Heart right ventricle (tissue), 16 donors: ENCODE measurements at regions not wholly inside any gene's neighbourhood (a gene's known extent, or its start where the extent isn't known, plus 50 kb on each side); places are given as distances from the start of the nearest gene placed in this dataset.

Source experiments
- ATAC-seq, 8 donors: fragments of 200-7000 bp; cut with Tn5 transposase; one replicate each; pipeline ENCODE4 v1.9.1; 2020; ENCODE audit warnings: mild to moderate bottlenecking in 8 of 8, moderate library complexity in 8 of 8, moderate number of reproducible peaks in 1 of 8
- DNase-seq, 2 donors: peaks; one replicate each; pipeline ENCODE4 v3.0.0-alpha.2; 2020
- H3K27ac ChIP-seq, 10 donors: fragments of 200-600 bp; sonication (generic) in 2 of 10; one replicate each; pipeline versions ENCODE4 v1.5.0 to v1.8.0; 2020 to 2022; ENCODE audit warnings: mild to moderate bottlenecking in 3 of 10
- H3K27me3 ChIP-seq, 7 donors: fragments of 200-600 bp; one replicate each; pipeline ENCODE4 v1.8.0; 2021 to 2022; ENCODE audit warnings: mild to moderate bottlenecking in 2 of 7
- H3K36me3 ChIP-seq, 9 donors: fragments of 200-600 bp; sonication (generic) in 1 of 9; one replicate each; pipeline versions ENCODE4 v1.5.0 to v1.8.0; 2020 to 2022; ENCODE audit warnings: mild to moderate bottlenecking in 2 of 9
- H3K4me1 ChIP-seq, 9 donors: fragments of 200-600 bp; sonication (generic) in 1 of 9; one replicate each; pipeline versions ENCODE4 v1.5.0 to v1.8.0; 2020 to 2022; ENCODE audit warnings: mild to moderate bottlenecking in 4 of 9
- H3K4me3 ChIP-seq, 10 donors: fragments of 200-600 bp; sonication (generic) in 2 of 10; one replicate each; pipeline versions ENCODE4 v1.5.0 to v1.8.0; 2020 to 2022; ENCODE audit warnings: mild to moderate bottlenecking in 7 of 10, moderate library complexity in 2 of 10
- H3K9me3 ChIP-seq, 11 donors: fragments of 200-600 bp in 10 of 11; sonication (generic) in 2 of 11; one replicate each; pipeline versions ENCODE4 v1.5.0 to v1.8.0; 2013 to 2022; ENCODE audit warnings: mild to moderate bottlenecking in 2 of 11, control low read depth in 1 of 11, moderate library complexity in 1 of 11
- CTCF ChIP-seq, 9 donors: fragments of 200-600 bp; sonication (generic) in 2 of 9; IDR thresholded peaks; one replicate each; pipeline versions ENCODE4 v1.5.0 to v1.8.0; 2021 to 2022; ENCODE audit warnings: antibody characterized with exemption in 9 of 9, mild to moderate bottlenecking in 5 of 9, moderate library complexity in 1 of 9
- WGBS, 2 donors: extraction: QIAGEN DNeasy Blood & Tissue Kit; methylation state at CpG; one replicate each; pipeline ENCODE4 v1.1.7; 2013; ENCODE audit warnings: inconsistent platforms in 1 of 2; 5-methylcytosine and 5-hydroxymethylcytosine counted together
- intact Hi-C, 10 donors: fragments of 100-400 bp; cut with DNase I; formaldehyde crosslinking; loops; one replicate each; pipeline versions ENCODE4 v1.11.1 to v1.14.2; 2022
- donor health status: Arrhythmogenic right ventricular cardiomyopathy.
- donor health status: ischemic (EF 13 %, LVEDD 7.1; RV severe dilation, severe dysfunction).
- donor health status: healthy with polysubstance abuse.
- donor health status: DM: no; HTN: yes; CAD: no.
- donor health status: DM: no; HTN: no; CAD: no.
- donor health status: ischemic (EF 25% LVEDD 6.9; RV normal size, moderate dysfunction).
- donor health status: ischemic (EF 25% LVEDD 5.7; RV mildly dilated, moderate dysfunction).
- donor health status: healthy.
- donor health status: DM: yes; HTN: yes; CAD: no.
- donor health status: Ischemic cardiomyopathy.
- donor health status: ischemic (EF 35%, LVEDD 5.7; RV mildly dilated, moderate dysfunction).
- donor health status: nonischemic (EF 11% LVEDD 7.7; RV severe dilation, severe dysfunction).
- donor health status: DM: yes; HTN: yes; CAD: no.
- donor health status: PGD.
- donor health status: ischemic (EF 29% LVEDD 5.4; RV normal size, mild dysfunction).
- donor health status: nonischemic (EF 23%, LVEDD 6.1; RV moderate dilation, normal function).

DNA sequence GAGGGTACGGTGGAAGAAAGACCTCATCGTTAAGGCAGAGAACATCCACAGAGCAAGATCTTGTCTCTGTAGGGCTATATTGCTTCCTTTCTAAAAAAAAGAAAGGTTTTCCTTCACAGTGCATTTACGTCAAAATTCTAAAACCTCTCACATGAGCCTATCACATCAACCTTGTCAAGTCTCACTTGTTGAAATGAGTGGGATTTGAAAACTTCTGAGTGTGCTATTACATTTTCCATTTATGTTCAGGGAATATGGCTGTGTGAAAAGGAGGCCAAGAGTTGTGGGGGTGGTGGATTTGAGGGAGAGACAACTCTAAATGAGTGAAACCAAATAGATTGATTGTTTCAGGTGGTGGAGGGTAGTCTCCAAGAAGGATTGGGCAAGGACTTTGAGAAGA is 147.1 kb upstream of the MPDZ start:
- 80 to 85% methylated on average over 3 of the region's 3 CpGs for WGBS, 2 donors
- Histone ChIP-seq H3K4me3 (no peak overlapping the region), H3K9me3 (no peaks in the 10 kb centered on the region), H3K4me1 (peaks cover 0 to 32% (median 19%) of the 10 kb centered on the region in 9 donors), H3K27me3 (no peaks in the 10 kb centered on the region), H3K36me3 (no peaks in the 10 kb centered on the region), H3K27ac (no peak overlapping the region)
- intact Hi-C loops: loop anchor here (1.0 to 10.0 kb wide), 19 partner anchors 72 to 1008 kb away; no protein-coding TSS in a partner anchor
- DNase-seq: no peak
- no peak for ATAC-seq
- no peak for TF ChIP-seq CTCF (IDR thresholded peaks at IDR 0.05)

DNA sequence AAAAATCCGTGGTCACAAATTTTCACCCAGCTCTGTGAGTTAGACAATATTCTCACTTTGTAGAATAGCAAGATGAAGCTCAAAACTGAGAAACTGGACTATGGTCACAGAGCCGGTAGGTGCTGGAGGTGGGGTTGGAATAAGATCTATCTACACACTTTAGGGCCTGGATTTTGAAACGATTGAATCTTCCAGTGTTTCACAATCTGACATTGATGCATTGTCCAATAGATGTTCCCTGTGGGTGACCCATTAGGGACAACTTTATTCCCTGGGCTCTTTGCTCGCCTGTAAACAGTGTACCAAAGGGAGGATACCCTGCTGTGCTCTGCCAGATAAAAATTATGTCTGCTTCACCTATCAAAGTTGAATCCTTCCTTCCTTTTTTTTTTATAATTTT is 145.4 kb upstream of the MPDZ start:
- TF ChIP-seq CTCF (IDR thresholded peaks at IDR 0.05): no peak
- no peak for ATAC-seq
- H3K27ac ChIP-seq: no peak overlapping the region
- H3K4me1 ChIP-seq: peaks cover 0 to 26% (median 15%) of the 10 kb centered on the region in 9 donors
- H3K4me3 ChIP-seq: no peak overlapping the region
- H3K9me3 ChIP-seq: no peaks in the 10 kb centered on the region
- no peak for DNase-seq
- H3K36me3 ChIP-seq: no peaks in the 10 kb centered on the region
- no peaks in the 10 kb centered on the region for H3K27me3 ChIP-seq
- intact Hi-C loops: loop anchor here in 9 of 10 donors (5.0 to 10.0 kb wide), 14 partner anchors 70 to 1007 kb away; no protein-coding TSS in a partner anchor
- WGBS, 2 donors: 73 to 80% methylated on average over 4 of the region's 4 CpGs

- ATAC-seq: no peak
Observed at GRCh38 chr9:13424204-13424603, 144.7 kb upstream of the MPDZ start.

DNA sequence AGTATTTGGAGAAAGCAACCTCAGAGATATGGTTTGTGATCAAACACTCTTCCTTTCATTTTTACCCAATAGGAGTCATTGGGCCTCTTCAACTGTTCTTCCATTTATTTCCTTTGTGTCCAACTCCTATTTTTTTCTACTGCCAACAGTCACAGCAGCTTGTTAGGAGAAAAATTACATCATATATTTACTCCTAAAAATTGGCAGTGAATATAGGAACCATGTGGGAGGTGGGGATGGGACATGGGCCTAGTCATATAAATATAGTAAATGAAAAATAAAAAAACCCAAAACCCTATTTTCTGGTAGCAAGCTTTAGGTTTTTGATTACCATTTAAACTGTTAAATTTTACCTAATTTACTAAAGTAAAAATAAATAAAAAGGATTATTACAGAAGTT is 134.9 kb upstream of the MPDZ start:
- Histone ChIP-seq H3K27me3 (no peaks in the 10 kb centered on the region), H3K9me3 (no peaks in the 10 kb centered on the region), H3K4me3 (no peak overlapping the region), H3K4me1 (peaks cover 0 to 22% (median 0%) of the 10 kb centered on the region in 9 donors), H3K27ac (no peak overlapping the region), H3K36me3 (no peaks in the 10 kb centered on the region)
- intact Hi-C loops: loop anchor here in 1 of 10 donors (5.0 kb wide), 1 partner anchor 988 kb away; no protein-coding TSS in a partner anchor
- ATAC-seq (no peak), DNase-seq (no peak)
- no peak for TF ChIP-seq CTCF (IDR thresholded peaks at IDR 0.05)

More at GRCh38 chr9:13424204-13424603, 144.7 kb upstream of the MPDZ start:
- peaks cover 0 to 19% (median 11%) of the 10 kb centered on the region in 9 donors for H3K4me1 ChIP-seq
- intact Hi-C loops: loop anchor here in 6 of 10 donors (10.0 kb wide), 8 partner anchors 69 to 1001 kb away; no protein-coding TSS in a partner anchor
- H3K27ac ChIP-seq: no peak overlapping the region
- H3K36me3 ChIP-seq: no peaks in the 10 kb centered on the region
- DNase-seq: no peak
- H3K27me3 ChIP-seq: no peaks in the 10 kb centered on the region
- 69 to 75% methylated on average over 6 of the region's 6 CpGs for WGBS, 2 donors
- no peak for TF ChIP-seq CTCF (IDR thresholded peaks at IDR 0.05)
- no peaks in the 10 kb centered on the region for H3K9me3 ChIP-seq
- H3K4me3 ChIP-seq: no peak overlapping the region
